SK-N-MC (cell line): ENCODE measurements at regions not wholly inside any gene's neighbourhood (a gene's known extent, or its start where the extent isn't known, plus 50 kb on each side); places are given as distances from the start of the nearest gene placed in this dataset.

ENCODE experiments used
- EZH2 ChIP-seq: fragments of 200-600 bp; sonication (generic); IDR thresholded peaks from one replicate; pipeline ENCODE4 v1.6.1; 2017; ENCODE audit warnings: antibody characterized with exemption
- FOXP2 ChIP-seq: optimal IDR thresholded peaks from 2 replicates; pipeline ENCODE3; 2011; ENCODE audit warnings: mild to moderate bottlenecking, moderate library complexity; ENCODE audit not compliant: insufficient read depth; ENCODE audit errors: extremely low read length, control extremely low read depth
- POLR2AphosphoS5 ChIP-seq: IDR thresholded peaks from 2 replicates; pipeline ENCODE4 v1.6.1; 2012; ENCODE audit warnings: mild to moderate bottlenecking, low read depth, low read length, borderline replicate concordance

- TF ChIP-seq POLR2AphosphoS5: no peak
- no peak for TF ChIP-seq FOXP2
- TF ChIP-seq EZH2: no peak
Measured at GRCh38 chr3:81249540-81250029, 511.9 kb downstream of the GBE1 start.
